HUES48 (cell line): ENCODE measurements at regions not wholly inside any gene's neighbourhood (a gene's known extent, or its start where the extent isn't known, plus 50 kb on each side); places are given as distances from the start of the nearest gene placed in this dataset.

ENCODE experiments used
- H3K27ac ChIP-seq: one replicate; pipeline ENCODE4 v1.7.0; 2013; ENCODE audit warnings: low read depth, low read length, inconsistent platforms
- H3K27me3 ChIP-seq: 2 replicates; pipeline ENCODE4 v1.6.1; 2013; ENCODE audit warnings: mild to moderate bottlenecking, low read length; ENCODE audit not compliant: control insufficient read depth, insufficient read depth
- H3K36me3 ChIP-seq: 2 replicates; pipeline ENCODE4 v1.6.1; 2013; ENCODE audit warnings: low read length; ENCODE audit not compliant: control insufficient read depth, insufficient read depth
- H3K4me1 ChIP-seq: 2 replicates; pipeline ENCODE4 v1.6.1; 2013; ENCODE audit warnings: mild to moderate bottlenecking, low read length; ENCODE audit not compliant: control insufficient read depth, insufficient read depth
- H3K4me3 ChIP-seq: 2 replicates; pipeline ENCODE4 v1.5.1; 2013; ENCODE audit warnings: mild to moderate bottlenecking, low read depth, low read length
- H3K9ac ChIP-seq: 2 replicates; pipeline ENCODE4 v1.6.1; 2013; ENCODE audit warnings: mild to moderate bottlenecking, low read depth, low read length, moderate library complexity
- H3K9me3 ChIP-seq: 2 replicates; pipeline ENCODE4 v1.6.1; 2013; ENCODE audit warnings: low read length; ENCODE audit not compliant: control insufficient read depth, insufficient read depth

- Histone ChIP-seq H3K27ac (no peak overlapping the region), H3K9me3 (no peaks in the 10 kb centered on the region), H3K4me3 (no peak overlapping the region), H3K9ac (no peak overlapping the region), H3K27me3 (no peaks in the 10 kb centered on the region), H3K36me3 (no peaks in the 10 kb centered on the region), H3K4me1 (no peaks in the 10 kb centered on the region; the same call in 1 of the 2 replicates)
Observed at GRCh38 chr14:98156411-98156810, 1115.6 kb downstream of the BCL11B start.

DNA sequence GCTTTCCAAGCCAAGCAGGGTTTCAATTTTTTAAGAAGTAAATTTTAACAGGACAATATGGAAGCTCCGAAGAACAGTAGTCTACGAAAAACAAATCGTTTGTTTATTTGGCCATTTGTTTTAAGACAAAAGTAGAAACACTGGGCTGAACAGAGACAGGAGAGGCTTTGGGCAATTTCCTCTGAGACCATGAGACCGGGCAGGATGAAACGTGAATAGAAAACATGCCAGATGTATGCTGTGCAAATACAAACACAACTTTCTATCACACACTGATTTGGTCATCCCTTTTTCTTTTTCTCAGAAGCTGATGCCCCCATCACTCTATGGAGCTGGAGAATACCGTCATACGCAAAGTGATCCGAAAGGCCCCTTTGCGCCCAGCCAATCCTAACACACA, 1111.1 kb downstream of the BCL11B start:
- Histone ChIP-seq H3K9me3 (no peaks in the 10 kb centered on the region), H3K4me3 (no peak overlapping the region), H3K9ac (no peak overlapping the region), H3K4me1 (no peaks in the 10 kb centered on the region; the same call in 1 of the 2 replicates), H3K27me3 (no peaks in the 10 kb centered on the region), H3K36me3 (no peaks in the 10 kb centered on the region), H3K27ac (no peak overlapping the region)

GRCh38 chr14:98161356-98161755, 1110.6 kb downstream of the BCL11B start:
- H3K27ac ChIP-seq = no peak overlapping the region
- H3K9ac ChIP-seq = no peak overlapping the region
- no peak overlapping the region for H3K4me3 ChIP-seq
- no peaks in the 10 kb centered on the region for H3K36me3 ChIP-seq
- H3K4me1 ChIP-seq = no peaks in the 10 kb centered on the region; the same call in 1 of the 2 replicates
- no peaks in the 10 kb centered on the region for H3K27me3 ChIP-seq
- no peaks in the 10 kb centered on the region for H3K9me3 ChIP-seq

DNA sequence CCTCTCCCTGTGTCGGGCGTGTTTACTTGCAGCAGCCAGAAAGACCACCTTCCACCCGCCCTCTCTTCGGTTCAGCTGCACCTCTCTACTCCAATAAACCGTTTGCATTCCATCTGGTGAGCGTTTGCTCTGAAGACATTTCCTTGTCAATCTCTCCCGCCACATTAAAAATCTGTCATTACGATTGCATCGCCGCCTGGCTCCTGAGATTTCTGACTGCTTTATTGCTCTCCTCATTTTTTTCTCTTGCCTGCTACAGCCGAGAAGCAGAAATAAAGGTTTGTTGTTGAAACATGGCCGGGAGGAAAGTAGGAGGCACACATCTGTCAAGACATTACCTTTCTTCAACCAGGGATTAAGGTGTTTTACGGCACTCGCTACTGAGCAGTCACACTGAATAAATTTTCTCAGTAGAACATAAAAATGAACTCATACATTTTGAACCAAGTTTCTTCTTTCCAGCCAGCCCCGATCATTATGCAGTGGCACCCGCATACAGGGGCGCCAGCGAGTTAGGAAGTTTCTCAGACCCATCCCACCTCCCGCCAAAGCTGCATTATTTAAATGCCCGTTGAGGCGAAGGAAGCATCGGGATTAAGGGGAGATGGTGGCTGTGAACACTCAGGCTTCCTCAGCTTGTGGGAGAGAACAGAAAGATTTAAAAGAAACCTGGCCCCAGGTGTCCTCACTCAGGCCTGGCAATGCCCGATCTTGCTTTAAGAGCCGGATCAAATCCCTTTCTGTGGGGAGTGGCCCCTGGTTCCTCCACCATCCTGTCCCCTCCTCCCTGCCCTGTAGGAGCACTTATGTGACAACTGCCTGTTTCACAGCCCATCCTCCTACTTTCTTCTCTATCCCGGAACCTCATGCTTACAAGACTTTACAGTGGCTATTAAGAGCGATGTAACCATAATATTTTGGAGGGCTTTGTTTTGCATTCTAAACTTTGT, 1108.9 kb downstream of the BCL11B start:
- H3K9ac ChIP-seq = no peak overlapping the region
- no peaks in the 10 kb centered on the region for H3K27me3 ChIP-seq
- H3K4me3 ChIP-seq = no peak overlapping the region
- H3K36me3 ChIP-seq = no peaks in the 10 kb centered on the region
- no peaks in the 10 kb centered on the region for H3K4me1 ChIP-seq
- no peak overlapping the region for H3K27ac ChIP-seq
- H3K9me3 ChIP-seq = no peaks in the 10 kb centered on the region

DNA sequence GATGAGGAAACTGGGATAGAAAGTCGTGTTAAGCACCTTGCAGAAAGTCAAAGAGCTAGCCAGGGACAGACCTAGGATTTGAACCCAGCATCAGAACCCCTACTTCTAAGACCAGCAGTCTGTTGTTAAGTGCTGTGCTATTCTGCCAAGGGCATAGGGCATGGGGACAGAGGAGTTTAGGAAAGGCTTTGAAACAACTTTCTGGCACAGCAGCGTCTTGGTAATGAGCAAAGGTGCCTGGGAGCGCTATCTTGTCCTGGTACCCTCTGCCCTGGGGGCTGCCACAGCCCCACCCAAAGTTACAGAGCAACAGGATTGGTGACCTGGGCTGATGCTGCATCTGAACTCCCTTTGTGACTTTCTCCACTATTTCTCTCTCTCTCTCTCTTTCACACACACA, 1108.1 kb downstream of the BCL11B start:
- no peaks in the 10 kb centered on the region for H3K4me1 ChIP-seq
- no peak overlapping the region for H3K4me3 ChIP-seq
- no peaks in the 10 kb centered on the region for H3K27me3 ChIP-seq
- no peak overlapping the region for H3K27ac ChIP-seq
- no peak overlapping the region for H3K9ac ChIP-seq
- H3K36me3 ChIP-seq = no peaks in the 10 kb centered on the region
- no peaks in the 10 kb centered on the region for H3K9me3 ChIP-seq

DNA sequence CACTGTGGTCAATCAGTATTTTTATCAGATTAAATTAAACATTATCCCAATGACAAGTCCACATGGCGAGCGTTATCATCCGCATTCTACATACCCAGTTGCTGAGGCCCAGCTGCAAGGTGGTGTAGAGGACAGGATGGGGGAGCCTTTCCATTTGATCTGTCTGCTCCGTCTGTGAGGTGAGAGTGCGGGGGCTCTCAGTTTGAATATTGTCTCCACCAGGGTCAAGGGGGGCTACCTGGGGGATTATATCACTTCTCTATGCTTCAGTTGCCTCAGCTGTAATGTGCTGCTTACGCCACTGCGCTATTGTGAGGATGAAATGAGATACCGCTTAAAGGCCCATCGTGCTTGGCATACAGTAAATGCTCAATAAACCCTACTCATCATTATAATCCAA, 1106.0 kb downstream of the BCL11B start:
- Histone ChIP-seq H3K36me3 (no peaks in the 10 kb centered on the region), H3K9ac (no peak overlapping the region), H3K9me3 (no peaks in the 10 kb centered on the region), H3K27me3 (no peaks in the 10 kb centered on the region), H3K4me3 (no peak overlapping the region), H3K4me1 (peaks cover 7% of the 10 kb centered on the region), H3K27ac (no peak overlapping the region)

- peaks cover 7% of the 10 kb centered on the region for H3K4me1 ChIP-seq
Observed at GRCh38 chr14:98167275-98167674, 1104.7 kb downstream of the BCL11B start.

DNA sequence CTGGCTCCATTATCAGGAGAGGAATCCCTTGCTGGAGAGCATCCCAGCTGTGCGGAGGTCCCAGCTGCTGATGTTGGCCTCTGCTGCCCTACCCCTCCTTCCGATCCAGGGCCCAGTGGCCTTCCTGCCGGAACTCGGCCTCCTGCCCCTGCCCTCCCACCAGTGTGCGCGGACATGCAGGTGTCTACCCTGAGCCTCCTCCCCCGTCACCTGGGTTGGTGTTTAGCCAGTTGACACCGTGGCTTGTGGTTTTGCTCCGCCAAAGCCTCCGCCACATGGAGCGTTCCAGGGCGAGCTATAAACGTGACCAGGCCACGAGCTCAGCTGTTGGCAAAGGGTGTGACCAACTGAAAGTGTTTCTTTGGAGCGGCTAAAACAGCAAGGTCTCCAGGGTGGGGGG, 1104.3 kb downstream of the BCL11B start:
- no peak overlapping the region for H3K27ac ChIP-seq
- H3K9ac ChIP-seq = no peak overlapping the region
- H3K36me3 ChIP-seq = no peaks in the 10 kb centered on the region
- no peaks in the 10 kb centered on the region for H3K9me3 ChIP-seq
- H3K4me3 ChIP-seq = no peak overlapping the region
- peaks cover 7% of the 10 kb centered on the region for H3K4me1 ChIP-seq
- no peaks in the 10 kb centered on the region for H3K27me3 ChIP-seq

More at GRCh38 chr14:98167275-98167674, 1104.7 kb downstream of the BCL11B start:
- no peaks in the 10 kb centered on the region for H3K9me3 ChIP-seq
- no peaks in the 10 kb centered on the region for H3K36me3 ChIP-seq
- no peak overlapping the region for H3K4me3 ChIP-seq
- no peak overlapping the region for H3K27ac ChIP-seq
- H3K27me3 ChIP-seq = no peaks in the 10 kb centered on the region
- H3K9ac ChIP-seq = no peak overlapping the region

DNA sequence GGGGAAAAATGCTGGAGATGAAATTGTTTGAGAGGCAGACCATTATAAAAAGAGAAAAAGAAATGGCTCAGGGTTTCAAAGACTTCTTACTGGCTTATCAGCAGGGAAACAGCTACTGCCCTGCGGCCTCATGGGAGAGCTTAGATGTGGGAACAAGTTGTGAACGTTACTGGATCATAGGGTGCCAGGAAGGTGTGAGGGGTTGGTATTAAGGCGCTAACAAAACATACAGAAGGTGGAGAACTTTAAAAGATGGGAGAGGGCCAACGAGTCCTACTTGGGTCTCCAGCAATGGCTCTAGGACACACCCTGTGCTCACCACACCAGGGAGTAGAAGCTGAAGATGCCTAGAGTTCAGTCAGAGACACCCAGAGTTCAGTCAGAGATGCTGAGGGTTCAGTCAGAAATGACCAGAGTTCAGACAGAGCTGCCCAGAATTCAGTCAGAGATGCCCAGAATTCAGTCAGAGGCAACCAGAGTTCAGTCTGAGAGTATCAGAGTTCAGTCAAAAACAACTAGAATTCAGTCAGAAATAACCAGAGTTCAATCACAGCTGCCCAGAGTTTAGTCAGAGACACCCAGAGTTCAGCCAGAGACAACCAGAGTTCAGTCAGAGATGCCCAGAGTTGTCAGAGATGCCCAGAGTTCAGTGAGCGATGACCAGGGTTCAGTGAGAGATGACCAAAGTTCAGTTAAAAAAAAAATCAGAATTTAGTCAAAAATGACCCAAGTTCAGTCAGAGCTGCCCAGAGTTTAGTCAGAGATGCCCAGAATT, 1103.6 kb downstream of the BCL11B start:
- no peaks in the 10 kb centered on the region for H3K27me3 ChIP-seq
- H3K9ac ChIP-seq = no peak overlapping the region
- H3K36me3 ChIP-seq = no peaks in the 10 kb centered on the region
- H3K4me3 ChIP-seq = no peak overlapping the region
- H3K4me1 ChIP-seq = peaks cover 12% of the 10 kb centered on the region
- H3K27ac ChIP-seq = no peak overlapping the region
- H3K9me3 ChIP-seq = no peaks in the 10 kb centered on the region

DNA sequence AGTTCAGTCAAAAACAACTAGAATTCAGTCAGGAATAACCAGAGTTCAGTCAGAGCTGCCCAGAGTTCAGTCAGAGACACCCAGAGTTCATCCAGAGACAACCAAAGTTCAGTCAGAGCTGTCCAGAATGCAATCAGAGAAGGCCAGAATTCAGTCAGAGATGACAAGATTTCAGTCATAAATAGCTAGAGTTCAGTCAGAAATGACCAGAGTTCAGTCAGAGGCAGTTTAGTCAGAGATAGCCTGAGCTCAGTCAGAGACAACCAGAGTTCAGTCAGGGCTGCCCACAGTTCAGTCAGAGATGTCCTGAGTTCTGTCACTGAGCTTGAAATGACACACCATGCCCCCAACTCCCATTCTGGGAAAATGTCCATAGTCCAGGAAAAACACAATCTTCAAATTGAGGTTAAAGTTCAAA, 1102.8 kb downstream of the BCL11B start:
- H3K27ac ChIP-seq = no peak overlapping the region
- peaks cover 15% of the 10 kb centered on the region for H3K4me1 ChIP-seq
- no peak overlapping the region for H3K9ac ChIP-seq
- no peaks in the 10 kb centered on the region for H3K27me3 ChIP-seq
- no peaks in the 10 kb centered on the region for H3K9me3 ChIP-seq
- no peak overlapping the region for H3K4me3 ChIP-seq
- no peaks in the 10 kb centered on the region for H3K36me3 ChIP-seq

- Histone ChIP-seq H3K27me3 (no peaks in the 10 kb centered on the region), H3K4me3 (no peak overlapping the region), H3K36me3 (no peaks in the 10 kb centered on the region), H3K9ac (no peak overlapping the region), H3K27ac (no peak overlapping the region), H3K4me1 (peaks cover 15% of the 10 kb centered on the region), H3K9me3 (no peaks in the 10 kb centered on the region)
Observed at GRCh38 chr14:98170575-98170974, 1101.4 kb downstream of the BCL11B start.
